ENCODE measurements at regions not wholly inside any gene's neighbourhood (a gene's known extent, or its start where the extent isn't known, plus 50 kb on each side); places are given as distances from the start of the nearest gene placed in this dataset.
"Not testable (repeated sequence)": the region's sequence is repeated elsewhere in the genome, so short reads cannot be mapped to it uniquely, and the experiment has no call there.

- TF ChIP-seq CTCF (IDR thresholded peaks at IDR 0.05), result no peak
- Histone ChIP-seq H3K9me3 (no peaks in the 10 kb centered on the region), H3K27me3 (no peaks in the 10 kb centered on the region), H3K27ac (no peak overlapping the region), H3K4me1 (no peaks in the 10 kb centered on the region), H3K36me3 (no peaks in the 10 kb centered on the region), H3K4me3 (no peak overlapping the region)
- no peak for ATAC-seq
- intact Hi-C loops (cut with DNase I), result no loop called here
- no peak for DNase-seq
These were observed 55.0 kb upstream of the PAK3 start for GRCh38 chrX:111041018-111041462.

- Histone ChIP-seq H3K36me3 (no peaks in the 10 kb centered on the region), H3K9me3 (no peaks in the 10 kb centered on the region), H3K27ac (no peak overlapping the region), H3K27me3 (no peaks in the 10 kb centered on the region), H3K4me1 (no peaks in the 10 kb centered on the region), H3K4me3 (no peak overlapping the region)
- DNase-seq (no peak), ATAC-seq (no peak)
- TF ChIP-seq CTCF (IDR thresholded peaks at IDR 0.05), result no peak
- intact Hi-C loops (cut with DNase I), result no loop called here
These were observed 55.5 kb upstream of the PAK3 start for GRCh38 chrX:111040377-111041017.

GRCh38 chrX:111039606-111040005, 56.4 kb upstream of the PAK3 start:
- intact Hi-C loops (cut with DNase I), result no loop called here
- no peak overlapping the region for H3K4me3 ChIP-seq
- ATAC-seq, result no peak

GRCh38 chrX:111035991-111036390, 60.0 kb upstream of the PAK3 start:
- intact Hi-C loops (cut with DNase I), result no loop called here
- ATAC-seq (no peak), DNase-seq (no peak)
- no peak overlapping the region for H3K27ac ChIP-seq
- H3K4me1 ChIP-seq, result no peaks in the 10 kb centered on the region
- no peaks in the 10 kb centered on the region for H3K27me3 ChIP-seq
- H3K4me3 ChIP-seq, result no peak overlapping the region
- no peaks in the 10 kb centered on the region for H3K9me3 ChIP-seq
- no peak for TF ChIP-seq CTCF (IDR thresholded peaks at IDR 0.05)
- H3K36me3 ChIP-seq, result no peaks in the 10 kb centered on the region

More at GRCh38 chrX:111039606-111040005, 56.4 kb upstream of the PAK3 start:
- no peak for DNase-seq
- no peaks in the 10 kb centered on the region for H3K27me3 ChIP-seq
- H3K27ac ChIP-seq, result no peak overlapping the region
- TF ChIP-seq CTCF (IDR thresholded peaks at IDR 0.05), result no peak
- no peaks in the 10 kb centered on the region for H3K9me3 ChIP-seq
- H3K36me3 ChIP-seq, result no peaks in the 10 kb centered on the region
- no peaks in the 10 kb centered on the region for H3K4me1 ChIP-seq

GRCh38 chrX:111035256-111035655, 60.7 kb upstream of the PAK3 start:
- TF ChIP-seq CTCF (IDR thresholded peaks at IDR 0.05), result no peak
- no peaks in the 10 kb centered on the region for H3K27me3 ChIP-seq
- no peaks in the 10 kb centered on the region for H3K9me3 ChIP-seq
- DNase-seq (no peak), ATAC-seq (no peak)
- intact Hi-C loops (cut with DNase I), result no loop called here
- no peak overlapping the region for H3K4me3 ChIP-seq
- H3K27ac ChIP-seq, result no peak overlapping the region
- no peaks in the 10 kb centered on the region for H3K4me1 ChIP-seq
- H3K36me3 ChIP-seq, result no peaks in the 10 kb centered on the region

- H3K27ac ChIP-seq; H3K36me3 ChIP-seq; intact Hi-C loops (cut with DNase I); H3K4me1 ChIP-seq; DNase-seq; H3K4me3 ChIP-seq; ATAC-seq; H3K9me3 ChIP-seq; H3K27me3 ChIP-seq: not testable (repeated sequence)
These were observed 73.0 kb upstream of the PAK3 start for GRCh38 chrX:111022998-111023397.
